Hepatocyte (in vitro differentiated cells): ENCODE measurements at regions not wholly inside any gene's neighbourhood (a gene's known extent, or its start where the extent isn't known, plus 50 kb on each side); places are given as distances from the start of the nearest gene placed in this dataset.

ENCODE experiments used
- EZH2 ChIP-seq: fragments of 200-600 bp; sonication (generic); IDR thresholded peaks from 2 replicates; pipeline ENCODE4 v1.6.1; 2016; ENCODE audit warnings: antibody characterized with exemption, mild to moderate bottlenecking, borderline replicate concordance
- TF ChIP-seq, protein P1 (sequence below): fragments of 200-600 bp; sonication (generic); IDR thresholded peaks from 2 replicates; pipeline ENCODE4 v1.5.1; 2016; ENCODE audit warnings: antibody characterized with exemption, mild to moderate bottlenecking; ENCODE audit not compliant: poor library complexity

DNA sequence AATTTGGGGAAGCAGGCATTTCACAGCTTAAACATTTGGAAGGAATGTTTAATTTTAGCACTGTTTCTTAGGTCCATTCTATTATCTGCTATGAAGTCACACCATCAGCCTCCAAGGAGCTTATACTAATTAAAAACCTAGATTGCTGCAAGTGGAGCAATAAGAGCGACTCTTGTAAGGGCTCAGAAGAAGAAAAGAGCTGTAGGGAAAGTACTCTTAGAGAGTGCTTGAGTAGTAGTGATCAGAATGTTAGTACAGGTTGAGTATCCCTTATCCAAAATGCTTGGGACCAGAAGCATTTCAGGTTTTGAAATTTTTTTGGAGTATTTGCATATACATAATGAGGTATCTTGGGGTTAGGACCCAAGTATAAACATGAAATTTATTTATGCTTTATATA lies 285.3 kb downstream of the UBE3D start:
- TF ChIP-seq, protein P1, sequence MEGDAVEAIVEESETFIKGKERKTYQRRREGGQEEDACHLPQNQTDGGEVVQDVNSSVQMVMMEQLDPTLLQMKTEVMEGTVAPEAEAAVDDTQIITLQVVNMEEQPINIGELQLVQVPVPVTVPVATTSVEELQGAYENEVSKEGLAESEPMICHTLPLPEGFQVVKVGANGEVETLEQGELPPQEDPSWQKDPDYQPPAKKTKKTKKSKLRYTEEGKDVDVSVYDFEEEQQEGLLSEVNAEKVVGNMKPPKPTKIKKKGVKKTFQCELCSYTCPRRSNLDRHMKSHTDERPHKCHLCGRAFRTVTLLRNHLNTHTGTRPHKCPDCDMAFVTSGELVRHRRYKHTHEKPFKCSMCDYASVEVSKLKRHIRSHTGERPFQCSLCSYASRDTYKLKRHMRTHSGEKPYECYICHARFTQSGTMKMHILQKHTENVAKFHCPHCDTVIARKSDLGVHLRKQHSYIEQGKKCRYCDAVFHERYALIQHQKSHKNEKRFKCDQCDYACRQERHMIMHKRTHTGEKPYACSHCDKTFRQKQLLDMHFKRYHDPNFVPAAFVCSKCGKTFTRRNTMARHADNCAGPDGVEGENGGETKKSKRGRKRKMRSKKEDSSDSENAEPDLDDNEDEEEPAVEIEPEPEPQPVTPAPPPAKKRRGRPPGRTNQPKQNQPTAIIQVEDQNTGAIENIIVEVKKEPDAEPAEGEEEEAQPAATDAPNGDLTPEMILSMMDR: no peak
- TF ChIP-seq EZH2: no peak
